OCI-LY7 (cell line): ENCODE measurements at regions not wholly inside any gene's neighbourhood (a gene's known extent, or its start where the extent isn't known, plus 50 kb on each side); places are given as distances from the start of the nearest gene placed in this dataset.

ENCODE experiments used
- CTCF ChIP-seq: fragments of 200-600 bp; sonication (generic); conservative IDR thresholded peaks from 2 replicates; pipeline ENCODE4 v1.5.1; 2014; ENCODE audit warnings: mild to moderate bottlenecking, antibody characterized with exemption, low read length, moderate library complexity, mixed read lengths
- EZH2phosphoT487 ChIP-seq: fragments of 200-600 bp; sonication (generic); IDR thresholded peaks from 2 replicates; pipeline ENCODE4 v1.6.1; 2018; ENCODE audit warnings: low read depth, borderline replicate concordance, mild to moderate bottlenecking, mixed run types, antibody characterized with exemption, low read length, moderate library complexity, mixed read lengths

GRCh38 chr3:148335612-148336011, 362.1 kb upstream of the AGTR1 start:
- no peak for TF ChIP-seq CTCF
- no peak for TF ChIP-seq EZH2phosphoT487
